GM19240 (cell line): ENCODE measurements at regions not wholly inside any gene's neighbourhood (a gene's known extent, or its start where the extent isn't known, plus 50 kb on each side); places are given as distances from the start of the nearest gene placed in this dataset.
A peak's percentile ranks its signal among the peaks of the same experiment; 100 is the strongest.

Source experiments
- DNase-seq: peaks from one replicate; pipeline ENCODE4 v3.0.0; 2011; ENCODE audit warnings: low spot score; ENCODE audit not compliant: insufficient read length

GRCh38 chr13:73937441-73937840 is 196.8 kb downstream of the KLF12 start:
- DNase-seq: no peak

GRCh38 chr13:73935991-73936390 is 198.2 kb downstream of the KLF12 start:
- no peak for DNase-seq

- DNase-seq: no peak
Observed at GRCh38 chr13:73934771-73935170, 199.4 kb downstream of the KLF12 start.

GRCh38 chr13:73934215-73934641 is 200.0 kb downstream of the KLF12 start:
- DNase-seq: no peak

- DNase-seq: no peak
Observed at GRCh38 chr13:73933795-73934194, 200.4 kb downstream of the KLF12 start.

- no peak for DNase-seq
Observed at GRCh38 chr13:73932091-73932490, 202.1 kb downstream of the KLF12 start.

- no peak for DNase-seq
Observed at GRCh38 chr13:73929287-73929932, 204.8 kb downstream of the KLF12 start.

- peak; percentile 4 for DNase-seq
Observed at GRCh38 chr13:73924607-73925006, 209.6 kb downstream of the KLF12 start.

- no peak for DNase-seq
Observed at GRCh38 chr13:73922493-73923393, 211.5 kb downstream of the KLF12 start.

- no peak for DNase-seq
Observed at GRCh38 chr13:73918691-73919090, 215.5 kb downstream of the KLF12 start.

GRCh38 chr13:73913751-73914518 is 220.3 kb downstream of the KLF12 start:
- DNase-seq: no peak

- DNase-seq: no peak
Observed at GRCh38 chr13:73913079-73913740, 221.0 kb downstream of the KLF12 start.

GRCh38 chr13:73911361-73911760 is 222.8 kb downstream of the KLF12 start:
- no peak for DNase-seq

- no peak for DNase-seq
Observed at GRCh38 chr13:73910733-73911132, 223.5 kb downstream of the KLF12 start.

- DNase-seq: no peak
Observed at GRCh38 chr13:73908809-73909208, 225.4 kb downstream of the KLF12 start.

GRCh38 chr13:73904625-73905024 is 229.6 kb downstream of the KLF12 start:
- DNase-seq: no peak

- DNase-seq: no peak
Observed at GRCh38 chr13:73903561-73903960, 230.6 kb downstream of the KLF12 start.

GRCh38 chr13:73902847-73903246 is 231.4 kb downstream of the KLF12 start:
- no peak for DNase-seq

- no peak for DNase-seq
Observed at GRCh38 chr13:73902296-73902695, 231.9 kb downstream of the KLF12 start.

GRCh38 chr13:73901324-73902068 is 232.7 kb downstream of the KLF12 start:
- no peak for DNase-seq

- no peak for DNase-seq
Observed at GRCh38 chr13:73900591-73900990, 233.6 kb downstream of the KLF12 start.
